DMS 273 treated with DMSO at 0.1 percent for 48 hours (cell line): ENCODE measurements at regions not wholly inside any gene's neighbourhood (a gene's known extent, or its start where the extent isn't known, plus 50 kb on each side); places are given as distances from the start of the nearest gene placed in this dataset.
"Not testable (repeated sequence)": the region's sequence is repeated elsewhere in the genome, so short reads cannot be mapped to it uniquely, and the experiment has no call there.

Experiments used
- DNase-seq: peaks from one replicate; lab custom pipeline; 2025; lab: John Stamatoyannopoulos, UW

- DNase-seq: no peak
Measured at GRCh38 chr6:56742122-56742791, 99.6 kb upstream of the DST start.

GRCh38 chr6:56741472-56741871 is 98.8 kb upstream of the DST start:
- DNase-seq: no peak

- DNase-seq: no peak
Measured at GRCh38 chr6:56739836-56740815, 97.4 kb upstream of the DST start.

GRCh38 chr6:56736804-56737203 is 94.1 kb upstream of the DST start:
- no peak for DNase-seq

- DNase-seq: no peak
Measured at GRCh38 chr6:56734335-56734734, 91.6 kb upstream of the DST start.

- no peak for DNase-seq
Measured at GRCh38 chr6:56733211-56733697, 90.6 kb upstream of the DST start.

- DNase-seq: no peak
Measured at GRCh38 chr6:56732517-56732916, 89.8 kb upstream of the DST start.

GRCh38 chr6:56730663-56731529 is 88.2 kb upstream of the DST start:
- DNase-seq: no peak

- no peak for DNase-seq
Measured at GRCh38 chr6:56729719-56730118, 87.0 kb upstream of the DST start.

- DNase-seq: not testable (repeated sequence)
Measured at GRCh38 chr6:56729166-56729565, 86.5 kb upstream of the DST start.

- no peak for DNase-seq
Measured at GRCh38 chr6:56727097-56727850, 84.6 kb upstream of the DST start.

- no peak for DNase-seq
Measured at GRCh38 chr6:56725254-56725653, 82.6 kb upstream of the DST start.

GRCh38 chr6:56724455-56724854 is 81.8 kb upstream of the DST start:
- DNase-seq: no peak

GRCh38 chr6:56720882-56721281 is 78.2 kb upstream of the DST start:
- DNase-seq: no peak

- not testable (repeated sequence) for DNase-seq
Measured at GRCh38 chr6:56720202-56720601, 77.5 kb upstream of the DST start.

GRCh38 chr6:56719315-56720058 is 76.8 kb upstream of the DST start:
- not testable (repeated sequence) for DNase-seq

- DNase-seq: no peak
Measured at GRCh38 chr6:56718236-56718635, 75.5 kb upstream of the DST start.

- no peak for DNase-seq
Measured at GRCh38 chr6:56716229-56716628, 73.5 kb upstream of the DST start.

- no peak for DNase-seq
Measured at GRCh38 chr6:56715741-56716140, 73.1 kb upstream of the DST start.

- no peak for DNase-seq
Measured at GRCh38 chr6:56714982-56715456, 72.3 kb upstream of the DST start.
